NCI-H2227 treated with DMSO at 0.1 percent for 48 hours (cell line): ENCODE measurements at regions not wholly inside any gene's neighbourhood (a gene's known extent, or its start where the extent isn't known, plus 50 kb on each side); places are given as distances from the start of the nearest gene placed in this dataset.
"Not testable (repeated sequence)": the region's sequence is repeated elsewhere in the genome, so short reads cannot be mapped to it uniquely, and the experiment has no call there.

ENCODE experiments used
- DNase-seq: peaks from one replicate; lab custom pipeline; 2025; lab: John Stamatoyannopoulos, UW

DNA sequence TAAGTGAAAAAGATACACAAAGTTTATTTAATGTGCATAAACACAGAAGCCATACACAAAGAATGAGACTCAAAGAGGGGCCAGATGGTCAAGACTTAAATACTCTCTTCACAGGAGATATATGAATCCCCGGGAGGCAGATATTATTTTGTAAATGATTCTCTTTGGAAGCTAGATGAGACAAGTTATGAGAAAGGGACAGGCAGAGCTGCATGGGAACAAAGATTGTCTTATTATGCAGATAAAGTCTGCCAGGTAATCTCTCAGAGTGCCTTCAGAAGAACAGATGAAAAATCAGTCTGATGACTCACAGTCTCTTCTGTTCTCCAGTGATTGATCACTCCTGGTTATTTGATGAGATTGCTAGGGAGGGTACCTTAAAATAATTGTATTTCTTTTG is 89.0 kb downstream of the NAF1 start:
- no peak for DNase-seq

DNA sequence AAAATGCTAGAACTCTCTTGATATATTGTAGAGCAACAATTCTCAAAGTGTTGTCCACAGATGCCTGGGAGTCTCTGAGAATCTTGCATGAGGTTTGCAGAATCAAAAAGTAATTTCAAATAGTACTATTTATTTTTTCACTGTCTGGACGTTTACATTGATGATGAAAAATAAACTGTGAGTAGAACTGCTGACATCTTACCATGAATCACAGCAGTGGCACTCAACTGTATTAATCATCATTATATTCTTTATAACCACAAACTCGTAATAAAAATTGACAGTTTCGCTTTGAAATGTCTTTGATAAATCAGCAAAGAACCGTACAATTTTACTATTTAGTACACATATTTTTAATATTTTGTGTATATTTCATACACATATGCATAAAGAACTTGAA is 94.5 kb downstream of the NAF1 start:
- DNase-seq = no peak

DNA sequence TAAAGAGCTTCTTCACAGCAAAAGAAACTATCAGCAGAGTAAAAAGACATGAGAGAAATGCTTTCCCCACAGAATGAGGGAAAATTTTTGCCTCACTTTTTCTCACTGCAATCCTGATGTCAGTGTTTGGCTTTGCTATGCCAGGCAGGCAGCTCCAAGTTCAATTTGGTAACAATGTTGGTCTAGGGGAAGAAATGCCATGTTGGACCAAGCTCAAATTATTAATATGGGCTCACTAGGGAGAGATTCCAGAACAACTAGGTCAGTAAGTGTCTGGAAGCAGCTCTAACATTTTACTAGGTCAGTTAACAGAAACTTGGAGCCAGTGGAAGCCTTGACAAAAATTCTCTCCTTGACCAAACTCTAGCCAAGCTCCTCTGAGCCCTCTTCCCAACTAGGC is 95.4 kb downstream of the NAF1 start:
- DNase-seq = no peak

DNA sequence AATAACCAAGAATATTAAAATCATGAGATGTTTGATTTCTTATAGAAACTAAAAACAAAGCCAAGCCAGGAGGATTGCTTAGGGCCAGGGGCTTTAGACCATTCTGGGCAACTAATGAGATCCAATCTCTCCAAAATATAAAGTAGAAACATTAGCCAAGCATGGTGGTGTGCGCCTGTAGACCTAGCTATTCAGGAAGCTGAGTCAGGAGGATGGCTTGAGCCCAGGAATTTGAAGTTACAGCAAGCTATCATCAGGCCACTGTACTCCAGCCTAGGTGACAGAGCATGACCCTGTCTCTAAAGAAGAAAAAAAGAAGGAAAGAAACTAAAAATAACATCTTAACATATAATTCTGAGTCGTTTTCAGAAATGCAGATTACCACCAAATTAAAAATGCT is 96.7 kb downstream of the NAF1 start:
- DNase-seq = no peak

DNA sequence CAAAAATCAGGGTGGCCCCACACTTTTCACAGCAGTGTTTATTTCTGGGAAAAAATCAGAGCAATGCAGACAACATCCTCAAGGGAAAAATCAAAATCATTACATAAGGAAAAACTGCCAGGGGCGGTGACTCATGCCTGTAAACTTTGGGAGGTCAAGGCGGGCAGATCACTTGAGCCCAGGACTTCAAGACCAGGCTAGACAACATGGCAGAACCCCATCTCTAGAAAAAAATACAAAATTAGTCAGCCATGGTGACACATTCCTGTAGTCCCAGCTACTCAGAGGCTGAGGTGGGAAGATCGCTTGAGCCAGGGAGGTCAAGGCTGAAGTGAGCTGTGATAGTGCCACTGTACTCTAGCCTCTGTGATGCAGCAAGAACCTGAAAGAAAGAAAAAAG is 102.8 kb downstream of the NAF1 start:
- no peak for DNase-seq

DNA sequence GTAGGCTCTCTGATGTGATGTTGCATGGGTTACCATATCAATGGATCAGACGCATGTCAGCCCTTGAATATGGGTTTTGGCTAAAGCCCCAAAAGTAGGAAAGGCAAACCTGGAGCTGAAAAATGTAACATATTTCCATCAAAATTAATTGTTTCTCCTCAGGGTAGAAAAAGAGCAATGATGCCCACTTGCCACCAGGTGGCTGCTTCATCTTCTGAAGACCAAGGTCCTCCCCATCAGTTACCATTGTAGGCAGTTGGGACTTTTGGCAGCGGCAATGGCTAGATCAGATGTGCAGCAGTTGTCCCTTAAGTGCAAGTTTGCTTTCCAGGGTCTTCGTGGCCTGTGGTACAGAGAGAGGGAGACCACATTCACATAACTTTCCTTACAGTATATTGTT is 118.2 kb downstream of the NAF1 start:
- no peak for DNase-seq

DNA sequence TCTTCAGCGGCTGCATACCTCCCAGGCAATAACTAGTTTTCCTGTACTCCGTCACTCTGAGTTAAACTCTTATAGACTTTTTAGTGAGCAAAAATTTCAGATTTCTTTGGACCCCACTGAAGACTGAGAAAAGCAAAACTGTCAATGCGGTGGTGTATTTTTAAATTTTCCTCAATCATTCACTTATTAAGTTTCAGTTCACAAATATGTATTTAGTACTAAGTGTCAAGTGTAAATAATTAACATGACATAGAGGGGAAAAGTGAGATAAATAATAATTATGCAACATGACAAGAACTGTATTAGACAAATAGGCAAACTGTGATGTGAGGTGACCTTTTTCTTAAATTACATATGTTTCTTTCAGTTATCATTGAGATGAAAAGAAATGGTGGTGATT is 124.4 kb downstream of the NAF1 start:
- no peak for DNase-seq

DNA sequence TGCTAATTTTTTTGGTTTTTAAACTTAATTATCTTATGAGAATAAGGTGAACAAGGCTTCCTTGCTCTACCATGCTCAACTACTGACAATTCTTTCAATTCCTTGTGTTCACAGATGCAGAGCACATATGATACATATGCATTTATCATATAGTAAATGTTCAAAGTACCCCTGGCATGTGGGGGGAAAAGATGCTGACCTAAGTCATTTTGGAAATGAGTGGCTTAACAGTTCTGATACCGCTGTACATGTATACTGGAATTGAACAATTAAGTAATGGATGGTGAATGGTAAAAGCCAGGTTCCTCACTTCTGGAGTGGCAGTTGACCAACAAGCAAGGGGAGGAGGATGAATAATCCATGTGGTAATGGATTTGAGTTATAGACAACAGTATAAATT is 149.6 kb downstream of the NAF1 start:
- no peak for DNase-seq

DNA sequence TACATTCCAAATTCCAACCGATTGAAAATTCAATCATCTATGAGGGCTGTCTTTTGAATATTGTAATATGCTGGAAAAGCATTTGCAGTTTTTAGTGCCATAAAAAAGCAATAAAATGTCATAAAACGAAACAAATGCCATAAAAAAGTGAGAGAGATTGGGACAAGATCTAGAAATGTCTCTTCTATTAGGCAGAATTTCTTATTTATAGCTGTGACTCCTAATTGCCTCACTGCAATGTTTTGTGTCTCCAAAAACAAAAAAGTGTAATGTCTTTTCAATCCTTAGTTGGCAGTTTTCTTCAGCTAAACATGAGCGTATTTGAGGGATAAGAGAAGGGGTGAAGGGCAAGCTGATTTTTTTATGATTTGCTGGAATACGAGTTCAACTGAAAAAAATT is 153.9 kb downstream of the NAF1 start:
- DNase-seq = no peak

DNA sequence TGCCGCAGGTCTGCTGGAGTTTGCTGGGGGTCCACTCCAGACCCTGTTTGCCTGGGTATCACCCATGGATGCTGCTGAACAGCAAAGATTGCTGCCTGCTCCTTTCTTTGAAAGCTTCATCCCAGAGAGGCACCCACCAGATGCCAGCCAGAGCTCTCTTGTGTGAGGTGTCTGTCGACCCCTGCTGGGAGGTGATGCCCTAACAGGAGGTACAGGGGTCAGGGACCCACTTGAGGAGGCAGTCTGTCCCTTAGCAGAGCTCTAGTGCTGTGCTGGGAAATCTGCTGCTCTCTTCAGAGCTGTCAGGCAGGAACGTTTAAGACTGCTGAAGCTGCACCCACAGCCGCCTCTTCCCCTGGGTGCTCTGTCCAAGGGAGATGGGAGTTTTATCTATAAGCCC is 162.7 kb downstream of the NAF1 start:
- DNase-seq = no peak

DNA sequence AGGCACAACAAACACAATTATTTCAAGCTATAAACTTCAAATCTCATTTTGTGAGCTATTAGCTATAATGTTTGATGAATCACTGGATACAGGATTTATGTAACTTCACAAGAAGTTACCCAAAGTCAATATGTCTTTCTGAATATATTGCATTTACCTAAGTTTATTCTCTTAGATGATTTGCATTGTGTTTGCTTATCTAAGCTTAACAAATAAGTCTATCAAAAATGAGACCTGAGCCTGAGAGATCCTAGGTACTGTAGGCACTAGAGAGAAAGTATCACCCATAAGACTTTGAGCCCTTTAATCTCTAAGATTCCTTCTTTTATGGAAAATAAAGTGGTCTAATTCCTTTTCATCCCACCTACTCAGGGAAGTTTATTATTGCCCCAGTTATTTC is 178.2 kb downstream of the NAF1 start:
- no peak for DNase-seq

DNA sequence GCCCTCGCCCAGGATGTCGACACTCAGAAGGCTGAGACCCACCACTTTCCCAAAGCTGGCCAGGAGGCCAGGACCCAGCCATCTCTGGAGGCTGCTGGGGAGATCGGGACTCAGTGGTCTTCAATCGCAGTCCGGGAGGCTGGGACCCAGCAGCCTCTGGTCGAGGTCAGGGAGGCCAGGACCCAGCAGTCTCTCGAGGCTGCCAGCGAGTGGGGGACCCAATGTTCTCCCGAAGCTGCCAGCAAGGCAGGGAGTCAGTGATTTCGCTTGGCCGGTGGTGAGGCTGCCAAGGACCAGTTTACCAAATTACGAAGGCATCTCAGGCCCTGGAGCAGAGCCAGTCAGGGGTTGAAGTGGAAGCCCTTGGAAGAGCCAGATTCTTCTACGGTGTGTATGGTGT is 181.6 kb downstream of the NAF1 start:
- DNase-seq = no peak

DNA sequence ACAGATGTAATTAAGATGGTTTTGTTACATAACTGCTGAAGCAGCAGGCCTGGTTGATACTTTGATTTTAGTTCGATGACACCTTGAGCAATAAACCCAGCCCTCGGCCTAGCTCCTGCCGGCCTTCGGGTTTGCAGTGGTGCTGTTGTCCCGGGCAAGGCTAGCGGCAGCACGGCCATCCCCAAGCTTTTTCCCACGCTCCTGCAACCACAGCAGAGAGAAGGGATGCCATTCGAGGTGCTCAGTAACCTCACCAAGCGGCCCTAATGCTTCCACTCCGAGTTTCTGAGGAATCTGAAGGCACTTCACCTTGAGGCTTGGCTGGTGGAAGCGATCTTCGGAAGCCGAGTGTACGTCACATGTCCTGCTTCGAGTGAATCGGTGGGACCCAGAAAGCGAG is 182.1 kb downstream of the NAF1 start:
- DNase-seq = no peak

DNA sequence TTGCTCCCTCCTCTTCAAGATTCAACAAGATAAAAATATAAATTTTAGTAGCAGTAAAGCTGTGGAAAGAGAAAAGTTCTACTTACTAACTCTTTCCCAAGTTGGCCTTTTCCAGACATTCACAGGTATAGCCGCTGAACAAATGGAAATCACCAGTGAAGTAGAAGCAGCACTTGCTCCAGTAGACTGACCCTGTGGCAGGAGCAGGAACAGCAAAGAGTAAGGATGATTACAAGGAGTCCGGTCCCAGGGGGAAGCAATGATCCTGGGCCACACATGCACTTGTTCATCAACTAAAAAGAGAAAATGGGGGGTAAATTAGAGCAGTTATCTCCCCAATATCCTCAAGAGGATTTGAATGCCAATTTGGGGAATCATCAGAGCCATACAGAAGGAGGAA is 184.9 kb downstream of the NAF1 start:
- no peak for DNase-seq

DNA sequence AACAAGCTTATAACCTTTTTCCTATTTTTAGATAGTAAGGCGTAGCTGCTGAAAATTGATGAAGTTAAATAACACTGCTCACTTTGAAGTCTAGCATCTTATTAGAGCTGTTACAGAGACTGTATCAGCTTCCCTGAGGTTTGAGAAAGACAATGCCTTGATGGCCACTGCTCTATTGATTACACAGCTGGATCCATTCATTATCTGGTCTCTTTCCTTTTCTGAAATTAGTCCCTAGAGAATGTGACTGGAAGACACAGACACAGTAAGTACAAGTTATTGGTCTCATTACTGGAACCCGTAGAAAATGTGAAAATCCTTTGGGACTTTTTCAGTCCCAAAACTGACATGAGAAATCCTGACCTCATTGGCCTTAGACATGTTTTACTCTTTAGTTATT is 188.3 kb downstream of the NAF1 start:
- DNase-seq = no peak

DNA sequence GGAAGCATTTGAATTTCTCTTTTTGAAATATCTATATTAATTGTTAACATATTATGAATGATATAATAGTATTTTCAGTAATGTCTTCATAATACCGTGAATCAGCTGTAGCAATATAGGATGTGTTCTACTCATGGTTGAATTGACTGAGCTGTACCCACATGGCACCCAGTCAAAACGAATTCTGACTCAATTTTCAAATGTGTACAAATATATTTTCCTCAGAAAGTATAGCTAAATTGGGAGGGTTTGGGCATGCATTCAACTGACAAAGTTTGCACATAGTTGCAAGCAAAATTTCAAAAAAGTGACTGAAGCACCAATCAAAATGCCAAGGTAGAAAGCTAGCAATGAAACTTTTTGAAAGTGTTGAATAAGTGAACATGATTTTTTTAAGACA is 188.9 kb downstream of the NAF1 start:
- no peak for DNase-seq

DNA sequence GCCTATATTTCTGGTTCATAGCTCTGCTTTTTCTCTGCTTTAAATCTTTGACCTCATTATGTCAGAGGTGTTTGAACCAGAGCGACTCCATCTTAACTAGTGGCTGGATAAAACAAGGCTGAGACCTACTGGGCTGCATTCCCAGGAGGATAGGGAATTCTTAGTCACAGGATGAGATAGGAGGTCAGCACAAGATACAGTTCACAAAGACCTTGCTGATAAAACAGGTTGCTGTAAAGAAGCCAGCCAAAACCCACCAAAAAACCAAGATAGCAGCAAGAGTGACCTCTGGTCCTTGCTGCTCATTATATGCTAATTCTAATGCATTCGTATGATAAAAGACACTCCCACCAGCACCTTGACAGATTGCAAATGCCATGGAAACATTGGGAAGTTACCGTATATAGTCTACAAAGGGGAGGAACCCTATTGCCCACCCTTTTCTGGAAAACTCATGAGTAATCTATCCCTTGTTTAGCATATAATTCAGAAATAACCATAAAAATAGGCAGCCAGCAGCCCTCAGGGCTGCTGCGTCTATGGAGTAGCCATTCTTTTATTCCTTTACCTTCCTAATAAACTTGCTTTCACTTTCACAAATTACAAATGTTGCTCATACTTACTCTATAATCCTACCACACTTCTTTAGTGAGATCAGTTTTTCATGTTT is 193.9 kb downstream of the NAF1 start:
- DNase-seq = no peak

DNA sequence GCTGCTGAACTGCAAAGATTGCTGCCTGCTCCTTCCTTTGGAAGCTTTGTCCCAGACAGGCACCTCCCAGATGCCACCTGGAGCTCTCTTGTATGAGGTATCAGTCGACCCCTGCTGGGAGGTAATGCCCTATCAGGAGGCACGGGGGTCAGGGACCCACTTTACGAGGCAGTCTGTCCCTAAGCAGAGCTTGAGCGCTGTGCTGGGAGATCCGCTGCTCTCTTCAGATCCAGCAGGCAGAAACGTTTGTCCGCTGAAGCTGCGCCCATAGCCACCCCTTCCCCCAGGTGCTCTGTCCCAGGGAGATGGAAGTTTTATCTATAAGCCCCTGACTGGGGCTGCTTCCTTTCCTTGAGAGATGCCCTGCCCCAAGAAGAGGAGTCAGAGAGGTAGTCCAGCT is 197.5 kb downstream of the NAF1 start:
- no peak for DNase-seq

DNA sequence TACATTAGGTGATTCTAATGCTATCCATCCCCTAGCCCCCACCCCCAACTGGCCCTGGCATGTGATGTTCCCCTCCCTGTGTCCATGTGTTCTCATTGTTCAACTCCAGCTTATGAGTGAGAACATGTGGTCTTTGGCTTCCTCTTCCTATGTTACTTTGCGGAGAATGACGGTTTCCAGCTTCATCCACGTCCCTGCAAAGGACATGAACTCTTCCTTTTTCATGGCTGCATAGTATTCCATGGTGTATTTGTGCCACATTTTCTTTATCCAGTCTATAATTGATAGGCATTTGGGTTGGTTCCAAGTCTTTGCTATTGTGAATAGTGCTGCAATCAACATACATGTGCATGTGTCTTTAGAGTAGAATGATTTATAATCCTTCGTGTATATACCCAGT is 200.7 kb downstream of the NAF1 start:
- not testable (repeated sequence) for DNase-seq

DNA sequence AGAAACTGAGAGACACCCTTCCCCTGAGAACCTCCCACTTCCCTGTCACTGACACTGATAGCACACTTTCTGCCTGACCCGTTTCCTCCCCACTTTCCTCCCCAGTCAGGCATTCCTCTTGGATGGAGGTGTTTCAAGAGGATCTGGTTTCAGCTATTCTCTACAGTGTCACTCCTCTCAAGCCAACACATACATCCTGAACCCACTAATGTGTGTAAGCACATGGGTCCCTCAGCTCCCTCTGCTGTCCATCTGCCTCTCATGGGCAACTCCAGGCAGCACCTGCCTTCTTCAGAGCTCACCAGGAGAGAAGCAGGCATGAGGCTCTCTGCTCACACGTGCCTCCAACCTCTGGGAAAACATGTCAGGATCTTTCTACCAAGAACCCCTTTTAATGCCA is 207.6 kb downstream of the NAF1 start:
- no peak for DNase-seq

DNA sequence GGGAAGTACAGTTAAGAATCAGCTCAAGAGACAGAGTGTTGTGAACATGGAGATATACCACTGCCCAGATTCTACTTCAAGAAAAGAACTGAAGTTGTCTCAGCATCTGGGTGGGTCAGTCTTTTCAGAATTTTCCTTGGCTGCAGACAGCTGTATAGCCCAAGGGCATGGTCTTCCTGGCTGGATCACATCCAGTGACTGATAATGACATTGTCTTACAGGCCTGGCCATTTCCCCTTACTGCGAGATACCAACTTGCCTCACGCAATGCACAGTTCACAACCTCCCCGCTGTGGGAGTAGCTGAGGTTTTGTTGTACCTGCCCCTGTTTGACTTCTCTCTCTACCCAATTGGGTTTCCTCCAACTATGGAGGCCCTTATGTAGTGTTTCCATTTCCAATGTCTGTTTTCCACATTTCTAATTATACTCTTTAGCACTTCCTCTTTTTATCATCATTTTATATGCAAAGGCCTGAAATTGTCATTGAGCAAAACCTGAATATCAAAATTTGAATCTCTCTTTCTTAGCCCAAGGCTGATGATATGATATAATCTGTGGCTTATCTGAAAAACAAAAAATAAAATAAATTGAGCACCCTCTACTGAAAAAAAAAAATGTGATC is 209.1 kb downstream of the NAF1 start:
- no peak for DNase-seq

DNA sequence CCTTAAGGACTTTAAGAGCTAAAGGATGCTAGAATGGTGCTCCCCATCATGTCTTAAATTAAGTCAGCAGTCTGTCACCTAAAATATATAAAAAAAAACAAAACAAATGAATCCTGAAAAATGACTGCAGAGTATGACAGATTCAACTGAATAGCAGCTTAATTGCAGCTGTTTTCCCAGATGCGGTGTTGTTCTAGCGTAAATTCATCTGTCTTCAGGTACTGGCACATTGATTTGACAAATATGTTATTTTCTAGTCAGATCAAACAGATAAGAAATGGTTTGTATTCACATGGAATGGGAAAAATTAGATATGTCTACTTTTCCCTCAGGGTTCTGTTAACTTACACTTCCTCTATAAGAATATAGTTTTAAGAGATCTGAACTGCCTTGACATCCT is 211.7 kb downstream of the NAF1 start:
- DNase-seq = no peak

DNA sequence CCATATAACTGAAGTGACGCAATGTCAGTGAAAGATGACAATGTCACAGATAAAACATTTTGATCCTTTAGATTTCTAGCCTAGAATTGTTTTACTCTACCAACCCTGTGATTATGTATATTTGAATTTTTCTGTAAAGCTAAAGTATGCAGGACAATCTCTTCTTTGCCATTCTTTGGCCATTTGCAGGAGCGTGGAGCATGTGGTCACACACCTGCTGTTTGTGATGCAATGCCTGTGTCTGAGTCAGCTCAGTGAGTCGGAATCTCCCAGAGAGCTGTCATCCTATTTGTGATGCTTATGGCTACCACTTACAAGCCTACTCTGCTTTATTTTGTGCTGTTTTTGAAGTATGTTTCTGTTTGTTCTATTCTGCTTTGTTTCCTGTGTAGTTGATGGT is 214.5 kb downstream of the NAF1 start:
- DNase-seq = no peak

DNA sequence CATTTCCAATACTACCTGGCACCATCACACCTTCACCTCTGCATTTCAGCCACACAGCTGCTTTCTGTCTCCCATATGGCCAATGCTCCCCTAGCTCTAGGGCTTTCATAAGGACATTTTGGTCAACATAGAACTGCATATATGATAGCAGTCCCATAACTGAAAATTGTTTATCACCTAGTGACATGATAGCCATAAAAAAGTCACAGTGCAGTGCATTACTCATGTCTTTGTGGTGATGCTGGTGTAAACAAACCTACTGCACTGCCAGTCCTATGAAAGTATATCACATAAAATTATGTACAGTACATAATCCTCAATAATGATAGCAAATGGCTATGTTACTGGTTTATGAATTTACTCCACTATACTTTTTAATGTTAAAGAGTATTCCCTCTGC is 221.0 kb downstream of the NAF1 start:
- DNase-seq = no peak
